Hindlimb muscle (tissue), 1 donor: ENCODE measurements at regions not wholly inside any gene's neighbourhood (a gene's known extent, or its start where the extent isn't known, plus 50 kb on each side); places are given as distances from the start of the nearest gene placed in this dataset.

ENCODE experiments used
- DNase-seq: peaks from one replicate; pipeline ENCODE4 v3.0.0-alpha.2; 2013

DNA sequence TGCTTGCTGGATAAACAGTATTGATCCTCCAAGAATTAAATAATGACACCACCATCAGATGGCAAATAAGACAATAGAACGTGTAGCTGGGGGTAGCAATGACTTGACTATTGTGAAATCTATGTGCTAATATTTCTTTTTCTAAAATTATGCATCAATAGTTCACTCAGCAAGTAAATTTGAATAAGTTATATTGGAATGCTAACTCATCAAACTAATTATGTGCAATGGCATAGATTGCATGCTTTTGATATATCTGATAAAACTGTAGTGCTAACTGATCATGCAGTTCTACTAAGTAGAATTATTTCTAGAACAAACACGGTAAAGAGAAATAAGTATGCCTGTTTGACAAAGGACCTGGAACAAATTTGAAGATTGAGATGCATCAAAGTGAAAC, 474.4 kb downstream of the NOVA1 start:
- no peak for DNase-seq

DNA sequence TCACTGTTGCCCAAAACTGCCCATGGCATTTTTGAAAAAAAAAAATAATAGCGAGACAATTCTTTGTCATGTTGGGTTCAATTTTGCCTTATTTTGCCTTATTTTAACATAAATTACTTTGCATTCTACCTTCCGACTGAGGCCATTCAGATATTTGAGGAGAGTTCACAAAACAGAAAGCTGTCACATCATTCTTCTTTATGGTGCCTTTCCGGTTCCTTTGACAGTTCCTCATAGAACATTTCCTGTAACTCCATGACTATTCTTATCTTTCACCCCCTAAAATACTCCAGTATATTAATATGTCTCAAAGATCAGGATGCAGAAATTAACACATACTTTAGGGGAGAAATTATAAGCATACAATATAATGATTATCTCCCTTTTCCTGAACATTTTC, 476.7 kb downstream of the NOVA1 start:
- DNase-seq, result no peak

DNA sequence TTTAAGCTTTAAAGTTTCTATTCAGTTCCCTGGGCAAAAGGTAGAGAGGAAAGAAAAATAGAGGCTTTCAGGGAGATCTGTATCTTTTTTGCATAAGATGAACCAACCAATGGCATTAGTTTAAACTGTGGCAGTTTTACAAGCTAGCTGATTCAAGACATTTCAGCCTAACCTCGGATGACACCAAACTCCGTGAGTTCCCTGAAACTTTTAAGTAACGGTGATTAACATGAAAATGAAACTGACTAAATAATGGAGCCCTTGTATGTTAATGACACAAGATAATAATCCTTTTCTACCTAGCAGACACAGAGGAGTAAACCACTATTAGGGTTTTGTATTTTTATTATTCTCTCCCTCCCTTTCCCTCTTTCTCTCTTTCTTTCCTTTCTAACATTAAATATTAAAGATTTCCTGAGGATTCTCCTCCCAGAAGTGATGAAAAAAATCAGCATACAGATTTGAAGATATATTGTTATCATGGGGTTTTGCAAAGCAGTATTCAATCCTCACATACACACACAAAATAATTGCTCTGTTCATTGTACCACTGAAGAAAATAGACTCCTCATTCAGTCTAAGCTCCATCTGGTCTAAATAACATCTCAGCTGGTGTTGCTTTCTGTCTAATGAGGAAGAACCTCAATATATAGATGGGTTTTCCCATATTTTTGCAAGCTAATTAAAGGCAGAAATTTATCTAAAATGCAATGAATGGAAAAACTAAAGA, 483.8 kb downstream of the NOVA1 start:
- no peak for DNase-seq

DNA sequence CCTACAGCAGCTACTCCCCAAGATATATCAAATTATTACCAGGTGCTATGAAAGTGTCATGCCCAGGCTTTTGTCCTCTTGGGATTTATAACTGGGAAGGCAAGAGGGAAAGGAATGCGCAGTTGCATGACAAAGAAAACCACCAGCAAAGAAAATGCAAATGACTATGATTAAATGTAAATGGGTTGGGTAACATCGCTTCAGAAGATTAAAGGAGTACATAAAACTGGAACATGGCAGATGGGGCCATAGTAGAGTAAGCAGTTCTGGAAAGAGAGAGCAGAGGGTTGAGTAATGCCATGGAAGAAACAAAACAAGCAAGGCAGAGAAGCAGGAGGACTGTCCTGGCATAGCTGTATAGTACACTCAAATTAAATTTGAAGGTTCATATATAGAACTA, 493.1 kb downstream of the NOVA1 start:
- DNase-seq, result no peak

DNA sequence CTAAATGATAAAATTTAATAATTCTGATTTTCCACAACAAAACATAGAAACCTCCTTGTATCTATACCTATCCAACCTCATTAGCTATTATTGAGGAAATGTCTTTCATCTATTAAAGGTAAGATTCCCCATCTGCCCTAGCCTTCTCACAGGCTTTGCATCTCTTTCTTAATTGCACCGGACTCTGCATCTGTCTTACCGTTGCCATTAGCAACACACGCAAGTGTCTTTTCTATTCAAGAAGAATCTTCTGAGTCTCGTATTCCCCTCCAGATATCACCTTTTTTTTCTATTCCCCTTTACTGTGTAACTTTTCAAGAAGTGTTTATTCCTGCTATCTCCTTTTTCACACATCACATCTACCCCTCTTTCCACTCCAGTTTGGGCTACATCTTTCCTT, 500.0 kb downstream of the NOVA1 start:
- no peak for DNase-seq

DNA sequence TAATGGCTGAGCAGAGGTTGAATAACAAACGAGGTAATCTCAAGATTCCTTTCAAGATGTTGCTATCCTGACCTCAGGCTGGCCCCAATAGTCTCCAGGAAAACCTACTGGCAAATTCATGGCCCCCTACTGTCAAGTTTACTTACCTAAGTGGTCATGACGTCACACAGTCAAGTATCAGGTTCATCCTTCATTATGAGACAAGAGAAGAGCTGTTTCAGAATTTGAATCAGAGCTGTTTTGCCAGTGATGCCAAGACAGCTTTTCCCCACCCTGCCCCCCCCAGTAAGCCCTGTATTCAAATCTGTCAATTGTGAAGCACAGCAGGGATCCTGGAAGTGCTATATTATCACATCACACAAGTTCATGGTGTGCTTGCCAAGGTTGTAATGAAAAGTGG, 509.6 kb downstream of the NOVA1 start:
- DNase-seq, result no peak

DNA sequence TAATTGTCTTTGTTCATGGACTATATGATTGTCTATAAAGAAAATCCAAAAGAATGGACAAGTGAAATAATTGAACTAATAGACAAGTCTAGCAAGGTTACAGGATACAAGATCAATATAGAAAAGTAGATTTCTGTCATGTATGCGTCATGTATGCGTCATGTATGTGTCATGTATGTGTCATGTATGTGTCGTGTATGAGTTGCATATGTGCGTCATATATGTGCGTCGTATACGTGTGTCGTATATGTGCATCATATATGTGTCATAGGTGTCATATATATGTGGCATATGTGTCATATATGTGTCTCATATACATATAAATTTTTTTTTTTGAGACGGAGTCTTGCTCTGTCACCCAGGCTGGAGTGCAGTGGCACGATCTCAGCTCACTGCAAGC, 516.8 kb downstream of the NOVA1 start:
- no peak for DNase-seq

DNA sequence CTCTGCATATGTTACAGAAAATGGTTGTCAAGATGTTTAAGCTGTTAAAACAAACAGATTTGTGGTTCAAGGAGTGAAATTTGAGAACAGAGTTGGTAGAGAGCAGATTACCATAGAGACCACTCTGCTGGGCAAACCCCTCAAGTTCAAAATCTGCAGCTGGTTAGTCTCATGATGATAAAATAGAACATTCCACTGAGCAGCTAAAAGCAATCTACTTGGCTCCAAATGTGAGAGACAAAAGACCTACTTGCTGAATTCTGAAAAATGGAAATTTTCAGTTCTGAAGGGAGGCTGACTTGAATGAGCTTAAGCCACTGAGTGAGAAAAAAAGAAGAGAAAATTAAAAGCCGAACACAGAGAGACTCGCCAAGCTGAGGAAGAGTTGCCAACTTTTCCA, 519.3 kb downstream of the NOVA1 start:
- DNase-seq, result no peak

DNA sequence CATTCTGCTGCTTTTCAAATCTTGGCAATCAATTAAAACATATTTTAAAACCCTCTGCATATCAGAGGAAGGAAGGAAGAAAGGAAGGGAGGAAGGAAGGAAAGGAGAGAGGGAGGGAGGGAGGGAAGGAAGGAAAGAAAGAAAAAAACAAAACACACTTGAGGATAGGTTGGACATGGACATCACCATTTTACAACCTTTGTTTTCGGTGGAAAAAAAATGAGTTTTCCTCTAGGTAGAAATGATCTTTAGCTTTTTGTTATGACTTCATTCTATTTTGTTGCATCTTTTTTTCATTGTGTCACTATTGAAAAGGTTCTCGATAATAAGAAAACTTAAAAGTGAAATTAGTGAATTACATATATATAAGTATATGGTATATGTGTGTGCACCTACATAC, 522.9 kb downstream of the NOVA1 start:
- no peak for DNase-seq

DNA sequence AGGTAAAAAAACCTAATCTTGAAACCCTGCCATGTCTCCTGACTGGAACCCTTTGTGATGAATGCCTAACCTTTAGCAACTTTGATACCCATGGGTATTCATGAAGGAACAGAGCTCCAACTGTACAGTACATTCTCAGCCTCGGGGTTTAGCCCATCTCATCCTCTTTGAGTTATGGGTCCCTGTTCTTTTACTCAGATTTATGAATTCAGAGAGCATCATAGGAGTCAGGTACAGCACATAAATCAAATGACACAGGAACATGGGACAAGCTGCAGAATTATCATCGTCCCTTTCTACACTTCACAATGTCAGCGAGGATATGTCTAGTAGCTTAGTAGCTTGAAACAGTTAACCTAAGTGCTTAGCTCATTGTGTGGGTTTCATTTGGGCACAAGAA, 527.4 kb downstream of the NOVA1 start:
- no peak for DNase-seq

DNA sequence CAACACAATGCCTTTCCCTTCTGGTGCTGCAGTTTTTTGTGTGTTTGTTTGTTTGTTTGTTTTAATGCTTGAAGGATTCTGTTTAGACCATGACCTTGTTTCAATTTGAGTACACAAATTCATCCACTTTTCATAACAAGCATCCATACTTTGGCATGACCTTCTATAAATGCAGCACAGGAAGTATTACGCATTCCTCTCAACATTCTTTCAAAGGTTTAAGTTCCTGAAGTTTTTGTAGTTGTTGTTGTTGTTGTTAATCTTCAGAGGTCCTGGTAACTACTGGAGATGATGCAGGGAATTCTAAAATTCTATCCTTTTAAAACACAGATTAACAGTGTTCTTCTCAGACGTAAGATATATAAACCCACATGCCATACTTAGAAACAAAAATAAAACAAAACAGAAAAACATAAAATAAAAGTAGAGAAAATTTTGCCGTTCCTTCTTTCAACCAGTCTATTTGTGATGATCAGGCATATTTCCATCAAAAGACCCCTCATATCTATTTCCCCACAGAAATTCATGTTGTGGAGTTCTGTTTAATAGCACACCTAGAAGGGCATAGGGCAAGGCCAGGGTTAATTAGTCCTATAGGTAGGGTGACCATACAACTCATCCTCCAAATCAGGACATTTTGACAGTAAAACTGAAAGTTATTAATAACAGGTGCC, 529.9 kb downstream of the NOVA1 start:
- DNase-seq, result no peak

DNA sequence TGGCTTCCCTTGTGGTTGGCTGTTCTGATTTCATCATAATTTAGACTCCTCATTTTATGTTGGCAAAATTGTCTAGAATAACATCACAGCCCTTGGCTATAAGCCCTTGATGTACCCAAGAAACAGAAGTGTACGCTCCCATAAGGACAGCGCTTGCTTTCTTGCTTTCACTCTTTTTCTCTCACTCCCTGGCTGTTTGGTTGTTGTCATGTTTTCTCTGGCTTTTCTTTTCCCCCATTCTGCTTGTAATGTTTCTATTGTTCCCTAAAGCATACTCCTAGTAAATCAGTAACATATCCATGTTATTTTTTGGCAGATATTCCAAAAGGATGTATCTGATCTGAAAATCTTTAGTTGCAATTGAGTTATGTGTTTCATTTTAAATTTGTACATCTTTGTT, 530.5 kb downstream of the NOVA1 start:
- DNase-seq, result peak; percentile 16

DNA sequence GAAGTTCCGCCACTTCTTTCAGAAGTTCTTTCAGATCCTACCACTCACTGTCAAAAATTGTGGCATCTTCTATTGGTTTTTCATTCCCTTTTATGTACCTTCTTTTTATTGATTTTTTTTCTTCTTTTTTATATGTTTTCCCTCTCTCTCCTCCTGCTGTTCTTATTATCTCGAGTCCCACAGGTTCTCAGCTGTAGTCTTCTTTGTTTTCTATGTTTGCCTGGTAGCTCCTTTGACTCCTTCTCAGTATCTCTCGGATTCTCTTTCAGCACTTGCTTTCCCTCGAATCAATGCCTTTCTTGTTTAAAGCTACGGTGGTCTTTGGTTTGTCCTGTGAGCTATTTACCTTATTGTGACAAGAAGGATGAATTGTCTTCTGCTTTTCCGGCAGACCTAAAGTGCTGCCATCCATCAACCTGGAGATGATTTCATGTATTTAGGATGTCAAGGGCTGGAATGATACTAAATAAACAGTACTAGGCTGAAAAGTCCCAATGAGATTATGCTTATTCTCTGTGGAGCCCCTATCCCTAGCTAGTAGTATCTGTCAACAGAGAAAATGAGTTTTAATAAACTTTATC, 541.7 kb downstream of the NOVA1 start:
- DNase-seq, result no peak

DNA sequence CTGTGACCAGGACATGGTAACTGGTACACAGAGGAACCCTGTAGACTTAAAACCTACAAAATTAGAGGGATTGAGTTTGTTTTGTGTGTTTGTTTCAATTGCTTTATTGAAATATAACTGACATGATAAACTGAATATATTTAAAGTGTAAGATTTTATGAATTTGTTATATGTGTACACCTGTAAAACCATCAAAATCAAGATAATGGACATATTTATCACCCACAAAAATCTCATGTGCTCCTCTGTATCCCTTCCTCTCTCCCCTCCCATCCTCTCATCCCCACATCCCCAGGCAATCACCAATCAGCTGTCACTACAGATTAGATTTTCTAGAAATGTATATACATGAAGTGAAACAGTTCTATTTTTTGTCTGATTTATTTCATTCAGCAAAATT, 565.5 kb downstream of the NOVA1 start:
- no peak for DNase-seq

DNA sequence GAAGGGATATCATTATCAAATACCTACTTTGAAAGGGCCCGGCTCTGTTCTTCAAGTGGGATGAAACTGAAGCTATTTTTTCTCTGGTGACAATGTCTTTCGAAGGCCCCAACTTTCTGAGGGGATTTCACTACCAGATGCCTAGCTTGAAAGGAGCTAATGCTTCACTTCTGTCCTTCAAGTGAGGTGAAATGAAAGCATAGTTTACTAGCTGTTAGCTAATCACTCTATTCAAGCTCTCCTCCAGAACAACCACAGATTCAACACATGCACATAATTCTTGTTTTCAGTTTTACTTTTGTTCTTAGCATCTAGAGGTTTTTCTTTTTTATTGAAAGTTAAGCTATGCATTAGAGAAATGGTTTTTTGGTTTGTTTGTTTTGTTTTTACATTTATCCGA, 571.4 kb downstream of the NOVA1 start:
- DNase-seq, result no peak

DNA sequence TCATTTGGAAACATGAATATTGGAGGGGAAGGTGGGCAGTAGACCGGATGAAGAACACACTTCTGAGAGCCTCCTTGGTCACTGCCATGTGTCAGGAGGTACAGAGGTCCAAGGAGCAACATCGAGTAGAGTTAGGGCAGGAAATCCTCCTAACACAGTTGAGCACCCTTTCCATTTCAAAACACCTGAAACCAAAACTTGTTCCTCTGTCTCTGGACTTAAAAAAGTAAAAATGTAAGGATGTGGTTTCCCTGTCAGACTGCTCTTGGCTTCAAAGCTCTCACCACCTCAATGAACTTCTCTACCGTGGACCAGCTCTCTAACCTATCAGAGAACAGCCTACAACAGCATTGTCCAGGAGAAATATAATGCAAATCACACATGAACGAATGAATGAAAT, 573.9 kb downstream of the NOVA1 start:
- DNase-seq, result no peak

DNA sequence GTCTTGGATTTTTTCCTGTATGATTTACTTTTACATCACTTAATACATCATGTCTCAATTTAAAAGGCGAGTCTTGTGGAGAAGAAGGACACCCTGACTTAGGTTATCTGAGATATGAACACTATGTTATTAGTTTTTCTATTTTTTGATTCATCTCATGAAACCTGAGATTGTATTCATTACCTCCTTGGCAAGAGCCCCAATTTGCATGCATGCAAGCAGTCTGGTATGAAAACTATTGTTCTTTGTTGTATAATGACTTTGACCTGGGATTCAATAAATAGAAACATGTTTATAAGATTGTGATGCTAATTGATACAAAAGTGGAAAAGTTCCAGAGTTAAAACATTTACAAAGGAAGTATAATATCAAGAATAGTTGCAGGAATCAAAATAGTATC, 576.1 kb downstream of the NOVA1 start:
- DNase-seq, result no peak

DNA sequence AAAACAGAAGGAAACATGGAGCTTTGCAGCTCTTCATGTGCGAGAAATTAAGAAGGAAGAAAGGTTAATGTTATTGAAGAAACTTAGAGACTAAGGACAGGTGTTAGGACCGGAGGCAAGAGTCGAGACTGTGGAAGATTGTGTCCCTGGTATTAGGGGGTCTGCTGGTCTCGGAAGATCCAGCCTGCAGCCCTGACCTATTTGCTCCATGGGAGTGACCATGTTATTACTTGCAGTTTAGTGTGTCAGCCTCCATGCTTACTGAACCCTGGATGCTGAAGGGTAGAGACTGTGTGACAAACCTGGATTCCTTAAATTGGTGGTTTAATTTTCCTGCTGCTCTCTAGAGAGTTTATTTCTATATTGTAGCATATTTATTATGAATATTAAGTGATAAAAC, 580.6 kb downstream of the NOVA1 start:
- DNase-seq, result no peak

DNA sequence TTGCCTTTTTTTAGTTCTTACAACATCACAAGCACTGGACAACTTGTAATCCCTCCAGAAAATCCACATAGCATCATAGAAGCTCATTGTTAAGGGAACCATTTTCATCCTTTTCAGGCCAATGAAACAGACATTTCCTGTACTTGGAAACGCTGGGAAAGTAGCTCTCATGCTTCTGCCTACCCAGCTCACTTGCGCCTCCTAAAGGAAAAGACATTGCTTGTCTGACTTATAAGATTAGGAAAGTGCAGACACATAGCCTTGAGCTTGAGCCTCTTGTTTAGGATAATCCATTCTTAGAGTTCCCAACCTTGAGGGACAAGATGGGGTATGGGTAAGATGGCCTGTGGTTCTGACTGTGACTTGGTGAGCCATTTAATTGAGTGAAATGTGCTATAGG, 589.5 kb downstream of the NOVA1 start:
- DNase-seq, result no peak

DNA sequence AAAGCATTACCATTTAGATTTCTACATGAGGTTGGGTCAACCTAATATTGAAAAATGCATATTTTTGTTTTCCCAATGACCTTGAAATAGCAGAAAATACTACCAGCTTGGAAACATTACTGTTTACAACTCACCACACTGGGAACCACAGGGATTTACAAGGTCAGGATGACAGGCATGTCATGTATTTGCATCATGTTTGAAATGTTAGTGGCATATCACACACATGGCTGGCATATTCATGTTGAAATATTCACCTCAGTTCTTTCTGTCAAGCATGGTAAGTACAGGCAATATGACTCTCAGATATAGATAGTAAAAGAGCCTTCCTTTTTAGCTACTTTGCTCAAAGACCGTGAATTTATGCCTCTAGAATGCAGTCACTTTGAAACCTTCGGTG, 593.5 kb downstream of the NOVA1 start:
- DNase-seq, result no peak

DNA sequence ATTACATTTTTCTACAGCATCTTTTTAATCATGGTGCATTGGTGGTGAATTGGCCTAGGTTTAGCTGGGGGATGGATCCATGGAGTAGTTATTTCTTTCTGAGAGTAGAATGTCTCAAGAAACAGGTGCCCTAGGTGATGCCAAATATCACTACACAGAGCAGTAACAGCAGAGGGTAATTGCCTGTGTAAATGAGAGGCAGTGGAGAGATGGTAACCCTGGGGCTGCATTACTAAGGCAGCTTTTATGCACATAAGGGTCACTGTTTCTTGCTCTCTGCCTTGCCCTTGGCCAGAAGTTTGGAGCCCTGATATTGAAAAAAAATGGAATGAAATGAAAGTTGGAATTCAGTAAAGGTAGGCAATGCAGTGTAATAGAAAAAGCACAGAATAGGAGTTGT, 604.0 kb downstream of the NOVA1 start:
- no peak for DNase-seq

DNA sequence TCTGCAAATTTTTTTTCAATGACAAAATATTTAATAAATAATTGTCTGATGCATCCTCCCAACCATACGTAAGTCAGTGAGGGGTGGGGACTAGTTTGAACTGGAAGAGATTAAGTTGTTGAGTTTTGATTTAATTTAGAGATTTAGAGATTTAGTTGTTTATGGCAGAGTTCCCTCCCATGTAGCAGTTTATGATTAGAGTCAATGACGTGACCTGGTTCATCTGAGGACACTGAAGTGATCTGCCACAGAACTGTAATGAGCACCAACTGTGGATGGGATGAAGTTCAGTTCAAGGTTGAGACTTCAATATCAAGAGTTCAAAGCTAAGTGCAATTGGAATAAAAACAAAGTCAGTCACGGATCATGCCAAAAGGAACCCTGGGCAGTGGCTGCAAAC, 609.3 kb downstream of the NOVA1 start:
- DNase-seq, result no peak

DNA sequence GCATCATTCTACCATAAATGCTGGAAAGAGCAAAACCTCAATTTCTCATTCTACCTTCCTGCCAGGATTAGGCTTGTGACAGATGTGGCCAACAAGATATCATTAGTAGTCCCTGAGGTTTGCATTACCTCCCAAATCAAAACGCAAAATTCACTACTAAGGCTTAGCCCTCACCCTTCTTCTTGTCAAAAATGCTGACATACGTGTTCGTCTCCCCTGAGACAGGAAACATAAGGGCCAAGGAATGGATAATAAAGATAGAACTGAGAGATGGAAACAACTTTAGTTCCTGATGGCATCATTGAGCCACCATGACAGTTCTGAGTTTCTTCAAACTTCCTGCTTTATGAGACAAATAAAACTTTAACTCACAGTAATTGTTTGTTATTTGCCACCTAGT, 642.1 kb downstream of the NOVA1 start:
- no peak for DNase-seq

DNA sequence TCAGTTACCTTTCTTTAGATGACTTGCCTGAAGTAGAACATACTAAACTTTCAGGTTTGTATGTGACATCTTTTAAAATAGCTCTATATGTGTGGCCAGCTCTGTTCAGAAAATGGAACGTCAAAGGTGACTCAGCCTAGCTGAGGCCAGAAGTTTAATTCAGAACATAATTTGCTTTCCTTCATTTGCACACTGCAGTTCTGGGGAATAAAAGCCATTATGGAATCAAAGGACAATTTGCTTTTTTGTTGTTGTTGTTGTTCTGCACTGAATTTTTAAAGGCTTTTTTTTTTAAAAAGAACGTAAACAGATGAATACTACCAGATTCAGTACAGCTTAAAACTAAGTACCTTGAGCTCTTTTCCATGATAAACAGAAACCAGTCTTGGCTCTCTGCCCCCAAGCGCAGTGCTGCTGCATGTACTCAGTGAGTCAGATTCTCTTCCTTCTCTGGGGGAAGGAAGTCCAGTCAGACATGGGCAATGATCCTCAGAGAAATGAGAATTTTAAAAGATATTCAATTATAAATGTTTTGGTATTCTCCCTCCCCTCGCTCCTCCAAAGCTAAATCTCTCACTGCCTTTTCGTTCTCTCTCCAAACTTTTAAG, 644.2 kb downstream of the NOVA1 start:
- DNase-seq, result peak; percentile 78
